ENCODE measurements at regions not wholly inside any gene's neighbourhood (a gene's known extent, or its start where the extent isn't known, plus 50 kb on each side); places are given as distances from the start of the nearest gene placed in this dataset.

GRCh38 chr10:2836921-2837662, 230.3 kb upstream of the PFKP start:
- in situ Hi-C loops (cut with HindIII; ENCODE audit: low sequenced_read_pairs) = no loop called here
- DNase-seq (ENCODE audit: low spot score) = no peak

DNA sequence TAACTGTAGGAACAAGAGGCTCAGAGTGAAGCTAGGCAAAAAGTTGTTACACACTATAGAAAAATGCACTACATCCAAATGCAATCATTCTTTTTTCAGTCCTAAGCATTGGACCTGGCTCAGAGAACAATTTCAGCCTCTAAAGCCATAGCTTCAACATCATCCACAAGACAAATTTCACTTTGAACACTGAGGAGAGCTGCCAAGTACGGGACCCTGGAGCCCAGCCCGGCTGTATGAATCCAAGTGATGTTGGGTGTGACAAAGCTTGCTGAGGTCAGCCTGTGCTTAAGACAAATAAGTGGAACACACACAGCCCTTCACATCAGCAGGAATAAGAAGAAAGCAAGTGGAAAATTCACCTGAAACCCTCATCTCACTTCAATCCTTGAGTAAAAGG, 233.1 kb upstream of the PFKP start:
- DNase-seq (ENCODE audit: low spot score) = no peak
- in situ Hi-C loops (cut with HindIII; ENCODE audit: low sequenced_read_pairs) = no loop called here

DNA sequence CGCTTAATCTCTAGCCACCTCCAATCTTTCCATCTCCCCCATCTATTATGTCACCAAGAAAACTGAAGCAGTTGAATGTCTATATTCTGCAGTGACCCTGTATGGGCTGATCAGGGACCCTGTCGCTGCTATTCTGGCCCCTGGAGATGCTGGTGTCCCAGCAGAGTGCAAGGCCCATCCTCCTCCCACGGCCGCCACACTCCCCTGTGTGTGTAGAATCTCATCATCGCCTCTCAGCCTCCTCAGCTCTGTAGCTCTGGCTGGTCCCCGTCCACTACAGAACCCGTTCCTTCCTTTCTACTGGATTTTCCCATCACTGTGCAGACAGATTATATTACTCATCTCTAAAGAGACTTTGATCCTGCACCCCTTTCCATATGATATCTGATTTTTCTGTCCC, 235.8 kb upstream of the PFKP start:
- in situ Hi-C loops (cut with HindIII; ENCODE audit: low sequenced_read_pairs) = no loop called here
- no peak for DNase-seq (ENCODE audit: low spot score)

DNA sequence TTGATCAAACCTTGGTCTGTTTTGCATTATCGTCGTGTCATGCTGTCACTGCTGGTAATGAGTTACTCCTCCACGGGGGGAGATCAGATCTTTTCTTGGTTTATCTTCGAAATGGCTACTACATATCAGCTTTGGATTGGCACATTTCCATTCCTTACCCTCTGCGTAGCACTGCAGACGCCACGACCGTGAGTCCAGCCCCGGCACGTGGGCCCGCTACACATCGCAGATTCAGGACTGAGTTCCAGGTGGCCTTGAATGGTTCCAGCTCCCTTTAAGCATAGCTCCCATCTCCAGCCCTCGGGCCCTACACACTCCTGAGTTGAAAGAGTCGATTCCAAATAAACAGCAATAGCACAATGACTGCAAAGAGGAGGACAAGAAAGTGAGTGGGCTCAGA, 238.6 kb upstream of the PFKP start:
- DNase-seq (ENCODE audit: low spot score) = no peak
- in situ Hi-C loops (cut with HindIII; ENCODE audit: low sequenced_read_pairs) = no loop called here

- no peak for DNase-seq (ENCODE audit: low spot score)
- in situ Hi-C loops (cut with HindIII; ENCODE audit: low sequenced_read_pairs) = no loop called here
These were observed 240.7 kb upstream of the PFKP start for GRCh38 chr10:2826675-2827074.

- in situ Hi-C loops (cut with HindIII; ENCODE audit: low sequenced_read_pairs) = no loop called here
- no peak for DNase-seq (ENCODE audit: low spot score)
These were observed 241.5 kb upstream of the PFKP start for GRCh38 chr10:2825841-2826240.

- DNase-seq (ENCODE audit: low spot score) = no peak
- in situ Hi-C loops (cut with HindIII; ENCODE audit: low sequenced_read_pairs) = no loop called here
These were observed 249.3 kb upstream of the PFKP start for GRCh38 chr10:2817940-2818636.

DNA sequence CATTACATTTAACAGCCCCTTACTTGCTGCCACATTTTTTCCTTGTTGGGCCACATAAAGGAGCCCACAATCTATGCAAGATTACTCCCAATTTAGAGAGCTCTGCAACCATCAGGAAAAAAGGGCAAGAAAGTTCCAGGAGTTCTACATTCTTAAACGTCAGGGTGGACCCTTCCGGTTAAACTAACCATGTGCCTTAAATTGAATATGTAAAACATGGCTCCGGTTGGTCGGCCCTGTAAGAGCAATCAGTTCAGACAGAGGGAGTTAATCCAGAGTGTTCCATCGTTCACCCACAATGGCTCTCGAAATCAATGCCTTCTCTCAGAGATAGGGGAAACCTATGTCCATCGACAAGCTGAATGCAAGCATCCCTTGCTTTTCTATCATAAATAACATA, 253.7 kb upstream of the PFKP start:
- in situ Hi-C loops (cut with HindIII; ENCODE audit: low sequenced_read_pairs) = no loop called here
- no peak for DNase-seq (ENCODE audit: low spot score)

- no peak for DNase-seq (ENCODE audit: low spot score)
- in situ Hi-C loops (cut with HindIII; ENCODE audit: low sequenced_read_pairs) = no loop called here
These were observed 254.1 kb upstream of the PFKP start for GRCh38 chr10:2813286-2813685.

- DNase-seq (ENCODE audit: low spot score) = no peak
- in situ Hi-C loops (cut with HindIII; ENCODE audit: low sequenced_read_pairs) = no loop called here
These were observed 254.7 kb upstream of the PFKP start for GRCh38 chr10:2812631-2813030.

- in situ Hi-C loops (cut with HindIII; ENCODE audit: low sequenced_read_pairs) = no loop called here
- DNase-seq (ENCODE audit: low spot score) = no peak
These were observed 267.2 kb upstream of the PFKP start for GRCh38 chr10:2800178-2800577.

DNA sequence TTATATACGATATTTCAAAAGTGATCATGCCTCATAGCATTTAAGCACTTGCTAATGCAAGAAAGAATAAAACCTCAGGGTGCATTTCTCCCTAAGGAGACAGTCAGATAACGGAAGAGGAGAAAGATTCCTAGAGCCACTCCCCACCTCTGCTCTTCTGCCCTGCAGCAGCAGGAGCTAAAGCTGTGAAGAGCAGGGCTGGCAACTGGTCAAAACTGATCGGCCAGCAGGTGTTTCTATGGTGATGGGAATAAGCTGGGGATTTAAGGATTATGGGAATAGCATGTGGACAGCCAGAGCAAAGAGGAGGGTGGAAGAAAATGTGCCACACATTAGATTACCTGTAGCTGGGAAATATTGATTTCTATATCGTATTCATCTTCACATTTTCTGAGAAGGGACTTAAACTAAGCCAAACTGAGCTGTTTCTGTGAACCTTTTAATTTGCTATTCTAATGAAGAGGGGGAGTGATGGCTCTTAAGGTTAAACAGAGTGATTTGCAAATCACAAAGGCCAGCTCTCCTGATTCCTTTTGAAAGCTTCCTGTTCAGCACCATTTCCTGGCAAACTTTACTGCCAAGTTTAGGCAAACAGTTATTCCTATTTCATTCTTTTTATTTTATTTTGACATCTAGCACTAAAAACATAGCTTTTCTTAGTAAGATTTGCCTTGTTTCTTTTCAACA, 268.9 kb upstream of the PFKP start:
- in situ Hi-C loops (cut with HindIII; ENCODE audit: low sequenced_read_pairs) = no loop called here
- DNase-seq (ENCODE audit: low spot score) = no peak

DNA sequence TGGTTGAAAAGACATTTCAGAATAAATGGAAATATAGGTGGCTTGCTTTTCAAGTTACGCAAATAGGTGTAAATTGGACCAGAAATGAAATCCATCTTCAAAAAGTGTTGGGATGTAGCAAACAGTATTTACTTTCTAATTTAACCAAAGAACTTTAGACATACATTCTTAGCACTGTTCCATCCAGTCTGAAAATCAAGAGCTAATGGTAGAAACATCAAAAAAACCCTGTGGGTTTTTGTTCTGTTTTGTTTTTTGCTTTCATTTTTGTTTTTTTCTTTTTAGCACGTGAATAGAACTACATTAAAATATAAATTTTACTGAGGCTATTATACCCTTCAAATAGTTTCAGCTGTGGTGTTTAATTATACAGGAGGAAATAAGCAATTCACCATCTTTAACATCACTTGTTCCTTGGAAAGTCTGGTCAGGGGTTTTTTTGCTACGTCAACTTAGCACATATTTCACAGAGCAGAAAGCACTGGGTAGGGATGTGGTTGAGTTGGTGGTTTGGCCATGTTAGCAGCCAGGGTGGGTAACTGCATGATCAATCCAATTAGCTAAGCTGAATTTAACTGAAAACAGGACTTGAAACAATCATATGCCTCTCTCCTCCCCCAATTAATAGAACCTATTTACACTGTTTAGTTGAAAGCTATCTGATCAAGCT, 275.4 kb upstream of the PFKP start:
- no peak for DNase-seq (ENCODE audit: low spot score)
- in situ Hi-C loops (cut with HindIII; ENCODE audit: low sequenced_read_pairs) = no loop called here

DNA sequence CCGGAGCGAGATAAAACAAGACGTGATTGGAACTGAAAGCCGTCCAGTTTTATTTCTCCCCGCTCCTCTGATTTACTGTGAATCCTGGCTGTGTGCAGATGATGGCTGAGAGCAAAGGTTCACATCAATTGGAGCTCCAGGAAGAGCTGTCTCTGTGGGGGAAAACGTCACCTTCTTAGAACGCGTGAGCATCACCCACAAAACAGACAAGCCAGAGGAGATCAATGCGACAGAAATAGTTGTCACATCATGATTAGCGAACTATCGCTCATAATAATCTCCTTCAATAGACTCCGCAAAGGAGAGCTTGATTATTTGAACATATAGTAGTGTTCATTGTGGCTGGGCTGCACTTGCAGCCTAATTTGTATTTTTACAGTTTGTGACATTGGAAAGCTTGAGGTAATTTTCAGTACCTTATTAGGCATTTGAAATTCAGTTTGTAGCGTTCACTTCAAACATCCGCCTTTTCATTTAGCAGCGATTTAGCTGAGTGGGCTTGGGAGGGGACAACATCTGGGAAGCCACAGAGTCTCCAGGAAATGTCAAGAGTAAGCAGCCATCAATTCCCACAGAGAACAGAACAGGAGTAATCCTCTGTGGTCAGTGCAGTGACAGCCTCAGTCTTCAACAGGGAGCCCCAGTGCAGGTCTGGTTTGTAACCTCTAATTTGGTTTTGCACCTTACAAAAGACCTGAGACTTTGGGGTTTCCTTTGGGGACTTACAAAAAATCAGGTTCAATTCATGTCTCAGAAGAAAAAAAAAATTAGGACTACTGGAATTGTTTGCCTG, 276.8 kb upstream of the PFKP start:
- DNase-seq (ENCODE audit: low spot score) = no peak
- in situ Hi-C loops (cut with HindIII; ENCODE audit: low sequenced_read_pairs) = no loop called here

GRCh38 chr10:2786251-2786650, 281.1 kb upstream of the PFKP start:
- in situ Hi-C loops (cut with HindIII; ENCODE audit: low sequenced_read_pairs) = no loop called here
- no peak for DNase-seq (ENCODE audit: low spot score)

DNA sequence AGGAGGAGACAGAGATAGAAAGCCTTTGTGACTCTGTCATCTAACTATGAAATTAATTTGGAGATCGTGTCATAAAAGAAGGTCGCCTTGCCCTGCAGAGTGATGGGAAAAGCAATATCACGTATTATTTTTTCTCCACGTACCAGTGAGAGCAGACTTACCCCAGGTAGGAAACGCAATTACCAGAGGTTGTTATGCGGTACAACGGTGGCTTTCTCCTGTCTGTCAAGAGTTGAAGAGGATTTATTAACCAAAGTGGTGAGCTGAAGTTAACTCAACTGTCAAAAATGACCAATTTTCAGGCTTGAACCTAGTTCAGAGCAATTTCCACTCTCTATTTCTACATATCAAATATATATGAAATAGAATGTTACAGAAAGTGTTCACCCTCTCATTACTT, 282.6 kb upstream of the PFKP start:
- DNase-seq (ENCODE audit: low spot score) = no peak
- in situ Hi-C loops (cut with HindIII; ENCODE audit: low sequenced_read_pairs) = no loop called here

- in situ Hi-C loops (cut with HindIII; ENCODE audit: low sequenced_read_pairs) = no loop called here
- DNase-seq (ENCODE audit: low spot score) = no peak
These were observed 284.4 kb upstream of the PFKP start for GRCh38 chr10:2782950-2783349.

- DNase-seq (ENCODE audit: low spot score) = no peak
- in situ Hi-C loops (cut with HindIII; ENCODE audit: low sequenced_read_pairs) = no loop called here
These were observed 285.1 kb upstream of the PFKP start for GRCh38 chr10:2782265-2782664.

DNA sequence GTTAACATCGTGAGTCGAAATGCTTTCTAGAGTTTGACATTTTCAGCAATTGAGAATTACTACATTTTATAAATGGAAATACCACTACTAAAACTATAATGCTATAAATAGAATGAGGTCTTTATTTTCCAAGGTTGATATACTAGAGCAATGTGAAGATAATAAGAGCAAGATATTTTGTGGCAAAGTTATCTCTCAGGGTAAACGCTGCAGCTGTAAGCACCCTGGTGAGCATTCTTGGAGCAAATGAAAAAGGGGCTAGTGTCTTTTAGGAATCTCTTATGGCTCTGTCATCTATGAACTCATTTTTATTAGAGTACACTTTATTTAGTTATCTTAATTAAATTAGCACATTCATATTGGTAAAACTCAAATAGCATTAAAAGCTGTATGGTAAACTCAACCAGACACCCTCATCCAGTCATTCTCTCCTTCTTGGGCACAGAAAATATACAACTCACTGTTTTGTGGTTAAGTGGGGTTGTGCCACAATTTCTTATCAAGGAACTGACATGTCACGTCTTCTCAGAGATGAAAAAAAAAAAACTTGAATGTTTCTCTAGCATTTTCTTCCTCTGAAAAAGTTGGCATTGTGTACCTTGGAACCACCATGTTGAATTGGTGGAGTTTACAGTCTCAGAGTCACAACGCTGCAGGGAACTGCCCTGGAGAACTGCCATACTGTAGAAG, 289.5 kb upstream of the PFKP start:
- in situ Hi-C loops (cut with HindIII; ENCODE audit: low sequenced_read_pairs) = no loop called here

More for the DNA sequence above, 289.5 kb upstream of the PFKP start:
- no peak for DNase-seq (ENCODE audit: low spot score)

Measured in G401 (cell line).